ENCODE measurements at regions not wholly inside any gene's neighbourhood (a gene's known extent, or its start where the extent isn't known, plus 50 kb on each side); places are given as distances from the start of the nearest gene placed in this dataset.
A peak's percentile ranks its signal among the peaks of the same experiment; 100 is the strongest.

GRCh38 chr2:105184420-105184819, 57.1 kb upstream of the GPR45 start:
- Mint-ChIP-seq H3K4me1 (peaks cover 6 to 29% (median 13%) of the 10 kb centered on the region in 3 donors), H3K27me3 (peaks cover 3% of the 10 kb centered on the region), H3K4me3 (peak overlapping the region in 1 of 4 donors; percentile 26), H3K9me3 (peaks cover 2 to 5% (median 3%) of the 10 kb centered on the region in 3 donors), H3K27ac (peak overlapping the region in 1 of 3 donors; percentile 19), H3K36me3 (no peaks in the 10 kb centered on the region)

- Mint-ChIP-seq H3K4me3 (no peak overlapping the region), H3K9me3 (peaks cover 9 to 16% (median 15%) of the 10 kb centered on the region in 3 donors), H3K27ac (no peak overlapping the region), H3K36me3 (peaks cover 3% of the 10 kb centered on the region), H3K27me3 (peaks cover 13% of the 10 kb centered on the region), H3K4me1 (peaks cover 6 to 22% (median 10%) of the 10 kb centered on the region in 3 donors)
Measured at GRCh38 chr2:105186967-105187498, 54.5 kb upstream of the GPR45 start.

GRCh38 chr2:105187531-105187930, 54.0 kb upstream of the GPR45 start:
- Mint-ChIP-seq H3K27me3 (peaks cover 14% of the 10 kb centered on the region), H3K4me1 (peaks cover 6 to 19% (median 10%) of the 10 kb centered on the region in 3 donors), H3K27ac (no peak overlapping the region), H3K4me3 (no peak overlapping the region), H3K36me3 (peaks cover 3% of the 10 kb centered on the region), H3K9me3 (peaks cover 9 to 16% (median 15%) of the 10 kb centered on the region in 3 donors)

- Mint-ChIP-seq H3K4me1 (peaks cover 6 to 11% (median 10%) of the 10 kb centered on the region in 3 donors), H3K36me3 (peaks cover 3% of the 10 kb centered on the region), H3K9me3 (peaks cover 12 to 16% (median 15%) of the 10 kb centered on the region in 3 donors), H3K4me3 (no peak overlapping the region), H3K27me3 (peaks cover 17% of the 10 kb centered on the region), H3K27ac (no peak overlapping the region)
Measured at GRCh38 chr2:105188343-105188742, 53.2 kb upstream of the GPR45 start.
